ENCODE measurements at regions not wholly inside any gene's neighbourhood (a gene's known extent, or its start where the extent isn't known, plus 50 kb on each side); places are given as distances from the start of the nearest gene placed in this dataset.
"Not testable (repeated sequence)": the region's sequence is repeated elsewhere in the genome, so short reads cannot be mapped to it uniquely, and the experiment has no call there.

GRCh38 chr14:103186909-103187586, 63.8 kb downstream of the TNFAIP2 start:
- Histone ChIP-seq H3K4me3 (ENCODE audit: low read length in 3 of 3) (no peak overlapping the region), H3K4me1 (ENCODE audit: control insufficient read depth in 3 of 3, insufficient read depth in 3 of 3, low read length in 3 of 3) (peaks cover 5 to 14% (median 7%) of the 10 kb centered on the region in 3 donors), H3K27ac (ENCODE audit: low read depth, low read length) (no peak overlapping the region), H3K36me3 (ENCODE audit: control insufficient read depth in 3 of 3, insufficient read depth in 3 of 3, low read length in 3 of 3) (no peaks in the 10 kb centered on the region), H3K27me3 (ENCODE audit: control insufficient read depth in 3 of 3, insufficient read depth in 3 of 3, low read length in 3 of 3) (peaks cover 0 to 20% (median 0%) of the 10 kb centered on the region in 3 donors), H3K9ac (ENCODE audit: low read depth in 1 of 3, low read length in 3 of 3) (no peak overlapping the region), H3K9me3 (ENCODE audit: control insufficient read depth in 3 of 3, low read length in 3 of 3) (no peaks in the 10 kb centered on the region)

GRCh38 chr14:103187911-103188310, 64.7 kb downstream of the TNFAIP2 start:
- Histone ChIP-seq H3K9ac (ENCODE audit: low read depth in 1 of 3, low read length in 3 of 3) (no peak overlapping the region), H3K4me1 (ENCODE audit: control insufficient read depth in 3 of 3, insufficient read depth in 3 of 3, low read length in 3 of 3) (peaks cover 7 to 18% (median 9%) of the 10 kb centered on the region in 3 donors), H3K27ac (ENCODE audit: low read depth, low read length) (no peak overlapping the region), H3K4me3 (ENCODE audit: low read length in 3 of 3) (no peak overlapping the region), H3K9me3 (ENCODE audit: control insufficient read depth in 3 of 3, low read length in 3 of 3) (no peaks in the 10 kb centered on the region), H3K27me3 (ENCODE audit: control insufficient read depth in 3 of 3, insufficient read depth in 3 of 3, low read length in 3 of 3) (peaks cover 0 to 20% (median 0%) of the 10 kb centered on the region in 3 donors), H3K36me3 (ENCODE audit: control insufficient read depth in 3 of 3, insufficient read depth in 3 of 3, low read length in 3 of 3) (no peaks in the 10 kb centered on the region)

GRCh38 chr14:103188810-103189480, 65.7 kb downstream of the TNFAIP2 start:
- Histone ChIP-seq H3K9ac (ENCODE audit: low read depth in 1 of 3, low read length in 3 of 3) (peak overlapping the region in 1 of 3 donors; percentile 65), H3K9me3 (ENCODE audit: control insufficient read depth in 3 of 3, low read length in 3 of 3) (no peaks in the 10 kb centered on the region), H3K27me3 (ENCODE audit: control insufficient read depth in 3 of 3, insufficient read depth in 3 of 3, low read length in 3 of 3) (peaks cover 0 to 19% (median 0%) of the 10 kb centered on the region in 3 donors), H3K36me3 (ENCODE audit: control insufficient read depth in 3 of 3, insufficient read depth in 3 of 3, low read length in 3 of 3) (no peaks in the 10 kb centered on the region), H3K4me1 (ENCODE audit: control insufficient read depth in 3 of 3, insufficient read depth in 3 of 3, low read length in 3 of 3) (peaks cover 7 to 18% (median 9%) of the 10 kb centered on the region in 3 donors), H3K27ac (ENCODE audit: low read depth, low read length) (no peak overlapping the region), H3K4me3 (ENCODE audit: low read length in 3 of 3) (peak overlapping the region; percentile 11 to 60 (median 43))

DNA sequence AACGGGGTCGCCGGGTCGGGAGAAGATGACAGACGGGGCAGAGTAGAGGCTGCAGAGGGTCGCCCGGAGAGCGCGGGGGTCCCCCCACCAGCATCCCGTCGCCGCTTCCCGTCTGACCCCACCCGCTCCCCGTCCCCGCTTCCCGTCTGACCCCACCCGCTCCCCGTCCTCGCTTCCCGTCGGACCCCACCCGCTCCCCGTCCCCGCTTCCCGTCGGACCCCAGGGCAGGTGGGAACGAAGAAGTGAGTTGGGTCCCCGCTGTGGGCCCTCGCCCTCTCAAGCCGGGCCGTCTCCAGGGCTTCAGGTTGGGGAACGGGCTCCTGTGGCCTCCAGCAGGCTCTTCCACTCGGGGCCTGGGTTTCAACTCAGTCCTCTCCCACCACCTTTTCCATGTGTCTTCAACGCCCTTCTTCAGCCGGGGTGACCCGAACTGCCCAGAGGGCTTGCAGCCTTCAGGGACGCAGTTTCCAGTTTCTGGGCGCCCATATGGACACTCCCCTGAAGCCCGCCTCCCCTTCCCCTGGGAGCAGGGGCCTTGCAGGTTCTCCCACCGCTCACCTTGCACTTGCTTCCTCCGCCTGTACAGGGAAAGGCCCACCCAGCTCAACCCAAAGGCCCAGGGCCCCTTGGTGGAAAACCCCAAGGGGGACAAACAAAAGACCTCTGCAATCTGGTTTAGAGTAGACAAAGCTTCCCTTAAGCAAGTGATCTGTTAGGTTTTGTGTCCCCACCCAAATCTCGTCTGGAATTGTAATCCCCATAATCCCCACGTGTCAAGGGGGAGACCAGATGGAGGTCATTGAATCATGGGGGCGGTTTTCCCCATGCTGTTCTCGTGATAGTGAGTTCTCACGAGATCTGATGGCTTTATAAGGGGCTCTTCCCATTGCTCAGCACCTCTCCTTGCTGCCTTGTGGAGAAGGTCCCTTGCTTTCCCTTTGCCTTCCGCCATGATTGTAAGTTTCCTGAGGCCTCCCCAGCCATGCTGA, 66.5 kb downstream of the TNFAIP2 start:
- H3K27ac ChIP-seq (ENCODE audit: low read depth, low read length): no peak overlapping the region
- no peaks in the 10 kb centered on the region for H3K9me3 ChIP-seq (ENCODE audit: control insufficient read depth in 3 of 3, low read length in 3 of 3)
- peaks cover 0 to 16% (median 0%) of the 10 kb centered on the region in 3 donors for H3K27me3 ChIP-seq (ENCODE audit: control insufficient read depth in 3 of 3, insufficient read depth in 3 of 3, low read length in 3 of 3)
- H3K9ac ChIP-seq (ENCODE audit: low read depth in 1 of 3, low read length in 3 of 3): no peak overlapping the region
- H3K4me1 ChIP-seq (ENCODE audit: control insufficient read depth in 3 of 3, insufficient read depth in 3 of 3, low read length in 3 of 3): peaks cover 7 to 18% (median 9%) of the 10 kb centered on the region in 3 donors
- H3K4me3 ChIP-seq (ENCODE audit: low read length in 3 of 3): no peak overlapping the region
- H3K36me3 ChIP-seq (ENCODE audit: control insufficient read depth in 3 of 3, insufficient read depth in 3 of 3, low read length in 3 of 3): no peaks in the 10 kb centered on the region

- no peak overlapping the region for H3K4me3 ChIP-seq (ENCODE audit: low read length in 3 of 3)
- peaks cover 0 to 16% (median 0%) of the 10 kb centered on the region in 3 donors for H3K27me3 ChIP-seq (ENCODE audit: control insufficient read depth in 3 of 3, insufficient read depth in 3 of 3, low read length in 3 of 3)
Observed at GRCh38 chr14:103190741-103191140, 67.5 kb downstream of the TNFAIP2 start.

DNA sequence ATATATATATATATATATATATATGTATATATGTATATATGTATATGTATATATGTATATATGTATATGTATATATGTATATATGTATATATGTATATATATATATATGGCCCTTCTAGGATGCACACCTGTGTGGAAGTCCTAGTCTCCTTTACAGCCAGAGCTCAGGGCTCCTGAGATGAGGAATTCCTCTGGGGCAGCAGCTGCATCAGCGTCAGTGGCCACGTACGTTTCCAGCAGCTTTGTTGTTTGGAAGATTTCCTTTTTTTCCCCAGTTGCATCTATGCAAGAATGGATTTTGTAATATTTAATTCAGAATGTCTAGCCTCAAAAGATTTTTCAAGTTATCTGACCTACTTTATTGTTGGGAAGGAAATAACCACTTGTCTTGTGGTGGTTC, 68.6 kb downstream of the TNFAIP2 start:
- Histone ChIP-seq H3K9ac (ENCODE audit: low read depth in 1 of 3, low read length in 3 of 3) (no peak overlapping the region), H3K4me1 (ENCODE audit: control insufficient read depth in 3 of 3, insufficient read depth in 3 of 3, low read length in 3 of 3) (peaks cover 4 to 9% (median 7%) of the 10 kb centered on the region in 3 donors), H3K4me3 (ENCODE audit: low read length in 3 of 3) (no peak overlapping the region), H3K9me3 (ENCODE audit: control insufficient read depth in 3 of 3, low read length in 3 of 3) (no peaks in the 10 kb centered on the region), H3K27me3 (ENCODE audit: control insufficient read depth in 3 of 3, insufficient read depth in 3 of 3, low read length in 3 of 3) (peaks cover 0 to 12% (median 0%) of the 10 kb centered on the region in 3 donors), H3K36me3 (ENCODE audit: control insufficient read depth in 3 of 3, insufficient read depth in 3 of 3, low read length in 3 of 3) (no peaks in the 10 kb centered on the region), H3K27ac (ENCODE audit: low read depth, low read length) (peak overlapping the region; percentile 64)

More at GRCh38 chr14:103190741-103191140, 67.5 kb downstream of the TNFAIP2 start:
- no peak overlapping the region for H3K9ac ChIP-seq (ENCODE audit: low read depth in 1 of 3, low read length in 3 of 3)
- no peaks in the 10 kb centered on the region for H3K9me3 ChIP-seq (ENCODE audit: control insufficient read depth in 3 of 3, low read length in 3 of 3)
- H3K27ac ChIP-seq (ENCODE audit: low read depth, low read length): no peak overlapping the region
- H3K4me1 ChIP-seq (ENCODE audit: control insufficient read depth in 3 of 3, insufficient read depth in 3 of 3, low read length in 3 of 3): peaks cover 4 to 18% (median 9%) of the 10 kb centered on the region in 3 donors
- H3K36me3 ChIP-seq (ENCODE audit: control insufficient read depth in 3 of 3, insufficient read depth in 3 of 3, low read length in 3 of 3): no peaks in the 10 kb centered on the region

DNA sequence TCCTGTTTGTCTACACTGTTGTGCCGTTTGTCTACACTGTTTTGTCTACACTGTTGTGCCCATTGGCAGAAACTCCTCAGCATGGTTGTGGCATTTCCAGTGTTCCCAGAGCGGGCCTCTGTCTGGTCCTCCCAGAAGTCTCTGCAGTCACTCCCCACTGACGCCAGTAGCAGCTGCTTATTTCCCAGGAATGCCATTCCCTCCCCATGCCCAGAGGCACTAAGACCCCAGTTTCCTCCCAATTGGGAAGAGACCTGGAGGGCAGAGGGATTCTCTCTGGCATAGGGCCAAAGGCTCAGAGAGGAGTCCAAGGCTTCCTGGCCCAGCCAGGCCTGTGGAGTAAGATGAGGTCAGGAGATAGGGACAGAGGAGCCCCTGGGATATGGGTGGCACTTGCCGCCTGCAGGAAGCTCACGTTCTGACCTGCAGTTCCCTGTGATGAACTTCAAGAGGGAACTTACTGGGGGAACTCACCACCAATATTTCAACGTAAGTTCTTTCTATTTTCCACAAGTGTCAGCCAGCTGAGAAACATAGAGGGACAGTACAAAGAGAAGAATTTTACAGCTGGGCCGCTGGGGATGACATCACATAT, 69.1 kb downstream of the TNFAIP2 start:
- peaks cover 0 to 7% (median 0%) of the 10 kb centered on the region in 3 donors for H3K27me3 ChIP-seq (ENCODE audit: control insufficient read depth in 3 of 3, insufficient read depth in 3 of 3, low read length in 3 of 3)
- peak overlapping the region; percentile 64 for H3K27ac ChIP-seq (ENCODE audit: low read depth, low read length)
- no peak overlapping the region for H3K9ac ChIP-seq (ENCODE audit: low read depth in 1 of 3, low read length in 3 of 3)
- no peaks in the 10 kb centered on the region for H3K9me3 ChIP-seq (ENCODE audit: control insufficient read depth in 3 of 3, low read length in 3 of 3)
- peaks cover 4 to 9% (median 7%) of the 10 kb centered on the region in 3 donors for H3K4me1 ChIP-seq (ENCODE audit: control insufficient read depth in 3 of 3, insufficient read depth in 3 of 3, low read length in 3 of 3)
- H3K4me3 ChIP-seq (ENCODE audit: low read length in 3 of 3): no peak overlapping the region
- no peaks in the 10 kb centered on the region for H3K36me3 ChIP-seq (ENCODE audit: control insufficient read depth in 3 of 3, insufficient read depth in 3 of 3, low read length in 3 of 3)

DNA sequence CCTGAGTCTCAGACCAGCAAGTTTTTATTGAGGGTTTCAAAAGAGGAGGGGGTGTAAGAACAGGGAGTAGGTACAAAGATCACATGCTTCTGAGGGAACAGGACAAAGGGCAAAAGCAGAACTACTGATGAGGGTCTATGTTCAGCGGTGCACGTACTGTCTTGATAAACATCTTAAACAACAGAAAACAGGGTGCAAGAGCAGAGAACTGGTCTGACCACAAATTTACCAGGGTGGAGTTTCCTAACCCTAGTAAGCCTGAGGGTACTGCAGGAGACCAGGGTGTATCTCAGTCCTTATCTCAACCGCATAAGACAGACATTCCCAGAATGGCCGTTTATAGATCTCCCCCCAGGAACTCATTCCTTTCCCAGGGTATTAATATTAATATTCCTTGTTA, 69.6 kb downstream of the TNFAIP2 start:
- H3K9ac ChIP-seq (ENCODE audit: low read depth in 1 of 3, low read length in 3 of 3); H3K36me3 ChIP-seq (ENCODE audit: control insufficient read depth in 3 of 3, insufficient read depth in 3 of 3, low read length in 3 of 3); H3K27ac ChIP-seq (ENCODE audit: low read depth, low read length); H3K4me3 ChIP-seq (ENCODE audit: low read length in 3 of 3); H3K27me3 ChIP-seq (ENCODE audit: control insufficient read depth in 3 of 3, insufficient read depth in 3 of 3, low read length in 3 of 3); H3K9me3 ChIP-seq (ENCODE audit: control insufficient read depth in 3 of 3, low read length in 3 of 3); H3K4me1 ChIP-seq (ENCODE audit: control insufficient read depth in 3 of 3, insufficient read depth in 3 of 3, low read length in 3 of 3): not testable (repeated sequence)

DNA sequence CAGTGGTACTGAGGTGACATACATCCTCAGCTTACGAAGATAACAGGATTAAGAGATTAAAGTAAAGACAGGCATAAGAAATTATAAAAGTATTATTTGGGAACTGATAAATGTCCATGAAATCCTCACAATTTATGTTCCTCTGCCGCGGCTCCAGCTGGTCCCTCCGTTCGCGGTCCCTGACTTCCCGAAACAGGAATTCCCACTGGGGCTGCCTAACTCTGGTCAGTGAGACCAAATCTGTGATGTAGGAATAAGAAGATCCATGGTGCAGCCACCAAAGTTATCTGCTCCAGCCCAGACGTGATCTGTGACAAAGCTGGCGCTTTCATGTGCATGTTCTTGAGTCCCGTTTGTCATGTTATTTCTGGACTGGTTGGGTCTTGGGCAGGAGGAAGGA, 70.2 kb downstream of the TNFAIP2 start:
- H3K27ac ChIP-seq (ENCODE audit: low read depth, low read length); H3K27me3 ChIP-seq (ENCODE audit: control insufficient read depth in 3 of 3, insufficient read depth in 3 of 3, low read length in 3 of 3); H3K9me3 ChIP-seq (ENCODE audit: control insufficient read depth in 3 of 3, low read length in 3 of 3); H3K9ac ChIP-seq (ENCODE audit: low read depth in 1 of 3, low read length in 3 of 3); H3K36me3 ChIP-seq (ENCODE audit: control insufficient read depth in 3 of 3, insufficient read depth in 3 of 3, low read length in 3 of 3); H3K4me3 ChIP-seq (ENCODE audit: low read length in 3 of 3): not testable (repeated sequence)
- H3K4me1 ChIP-seq (ENCODE audit: control insufficient read depth in 3 of 3, insufficient read depth in 3 of 3, low read length in 3 of 3): peaks cover 9 to 15% (median 9%) of the 10 kb centered on the region in 3 donors
